ENCODE measurements at regions not wholly inside any gene's neighbourhood (a gene's known extent, or its start where the extent isn't known, plus 50 kb on each side); places are given as distances from the start of the nearest gene placed in this dataset.

DNA sequence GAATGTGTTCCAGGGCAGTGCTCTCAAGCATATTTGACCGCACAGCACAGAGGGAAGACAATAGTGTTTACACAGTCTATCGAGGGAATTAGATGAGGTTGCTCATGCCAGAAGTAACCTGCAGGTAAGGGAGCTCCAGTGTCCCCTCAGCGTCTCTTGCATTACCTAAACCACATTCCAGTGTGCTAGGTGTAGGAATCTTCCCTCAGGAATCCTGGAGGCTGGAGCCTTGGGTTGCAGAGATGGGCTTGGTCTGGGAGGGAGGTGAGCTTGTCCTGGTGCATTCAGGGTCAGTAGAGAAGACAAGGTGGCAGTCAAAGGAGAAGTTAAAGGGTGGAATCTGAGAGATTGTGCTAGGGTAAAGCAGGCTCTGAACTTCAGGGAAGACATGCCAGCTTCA is 56.3 kb downstream of the SOX14 start:
- no peak overlapping the region for H3K4me3 ChIP-seq (ENCODE audit: low read depth, low read length)
- DNase-seq (ENCODE audit: low read depth), result no peak
- TF ChIP-seq, protein P1, sequence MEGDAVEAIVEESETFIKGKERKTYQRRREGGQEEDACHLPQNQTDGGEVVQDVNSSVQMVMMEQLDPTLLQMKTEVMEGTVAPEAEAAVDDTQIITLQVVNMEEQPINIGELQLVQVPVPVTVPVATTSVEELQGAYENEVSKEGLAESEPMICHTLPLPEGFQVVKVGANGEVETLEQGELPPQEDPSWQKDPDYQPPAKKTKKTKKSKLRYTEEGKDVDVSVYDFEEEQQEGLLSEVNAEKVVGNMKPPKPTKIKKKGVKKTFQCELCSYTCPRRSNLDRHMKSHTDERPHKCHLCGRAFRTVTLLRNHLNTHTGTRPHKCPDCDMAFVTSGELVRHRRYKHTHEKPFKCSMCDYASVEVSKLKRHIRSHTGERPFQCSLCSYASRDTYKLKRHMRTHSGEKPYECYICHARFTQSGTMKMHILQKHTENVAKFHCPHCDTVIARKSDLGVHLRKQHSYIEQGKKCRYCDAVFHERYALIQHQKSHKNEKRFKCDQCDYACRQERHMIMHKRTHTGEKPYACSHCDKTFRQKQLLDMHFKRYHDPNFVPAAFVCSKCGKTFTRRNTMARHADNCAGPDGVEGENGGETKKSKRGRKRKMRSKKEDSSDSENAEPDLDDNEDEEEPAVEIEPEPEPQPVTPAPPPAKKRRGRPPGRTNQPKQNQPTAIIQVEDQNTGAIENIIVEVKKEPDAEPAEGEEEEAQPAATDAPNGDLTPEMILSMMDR (conservative IDR thresholded peaks at IDR 0.05; ENCODE audit: low read depth, low read length), result no peak

DNA sequence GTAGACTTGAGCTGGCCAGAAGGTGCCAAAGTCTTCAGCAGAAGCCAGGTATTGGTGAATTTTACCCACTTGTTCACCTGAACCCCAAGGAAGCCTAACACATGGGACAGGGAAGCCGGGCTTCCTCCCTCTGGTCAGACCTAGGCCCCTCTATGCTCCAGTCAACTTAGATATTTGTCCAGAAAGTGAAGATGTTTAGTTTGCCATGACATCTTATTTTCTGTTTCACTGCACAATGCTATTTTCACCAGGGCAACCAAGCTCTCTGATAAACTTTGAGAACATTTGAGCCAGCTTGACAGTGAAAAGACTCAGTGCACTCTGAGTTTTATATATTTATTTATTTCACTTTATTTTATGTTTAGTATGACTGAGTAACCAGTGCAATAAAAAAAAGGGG is 71.0 kb downstream of the SOX14 start:
- DNase-seq (ENCODE audit: low read depth), result no peak
- TF ChIP-seq, protein P1 (conservative IDR thresholded peaks at IDR 0.05; ENCODE audit: low read depth, low read length), result no peak
- no peak overlapping the region for H3K4me3 ChIP-seq (ENCODE audit: low read depth, low read length)

DNA sequence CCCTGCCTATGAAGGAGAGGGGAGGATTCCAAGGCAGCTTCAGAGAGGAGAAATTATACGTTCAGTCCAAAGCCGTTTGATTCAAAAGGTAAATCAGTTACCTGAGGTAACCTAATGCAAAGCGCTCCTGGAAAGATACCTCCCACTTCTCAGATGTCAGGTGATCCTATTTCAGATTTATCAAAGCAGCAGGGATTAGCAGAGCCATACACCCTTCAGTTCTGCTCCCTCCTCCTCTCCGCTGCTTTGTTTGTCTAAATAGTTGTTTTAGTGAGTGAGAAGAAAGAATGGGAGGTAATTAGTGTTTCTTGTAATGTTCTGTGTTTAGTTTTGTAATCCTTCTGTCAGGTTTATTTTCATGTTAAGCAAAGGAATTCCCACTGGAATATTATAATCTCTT is 81.1 kb downstream of the SOX14 start:
- no peak for DNase-seq (ENCODE audit: low read depth)
- TF ChIP-seq, protein P1 (conservative IDR thresholded peaks at IDR 0.05; ENCODE audit: low read depth, low read length), result no peak
- H3K4me3 ChIP-seq (ENCODE audit: low read depth, low read length), result no peak overlapping the region

GRCh38 chr3:137845666-137846065 is 81.6 kb downstream of the SOX14 start:
- TF ChIP-seq, protein P1 (conservative IDR thresholded peaks at IDR 0.05; ENCODE audit: low read depth, low read length), result no peak
- no peak overlapping the region for H3K4me3 ChIP-seq (ENCODE audit: low read depth, low read length)
- no peak for DNase-seq (ENCODE audit: low read depth)

DNA sequence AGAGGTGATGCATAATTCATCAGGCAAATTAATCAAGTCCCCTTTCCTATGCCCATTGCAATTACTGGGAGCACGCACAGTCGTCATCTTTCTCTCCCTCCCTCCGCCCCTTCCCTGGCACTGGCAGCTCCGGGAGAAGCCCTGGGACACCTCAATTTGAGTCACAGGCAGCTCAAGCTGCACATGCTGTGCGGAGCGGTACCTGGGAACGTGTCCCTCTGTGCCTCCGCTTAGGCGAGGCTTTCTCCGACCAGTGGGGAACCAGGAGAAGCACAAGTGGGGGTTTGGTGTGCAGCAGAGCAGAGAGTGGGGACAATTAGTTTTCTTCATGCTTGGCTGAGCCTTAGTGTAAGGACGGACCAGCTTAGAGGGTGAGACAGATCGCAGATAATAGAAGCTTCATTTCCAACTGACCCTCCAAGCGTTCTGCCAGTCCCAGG is 88.3 kb downstream of the SOX14 start:
- no peak for DNase-seq (ENCODE audit: low read depth)
- TF ChIP-seq, protein P1 (conservative IDR thresholded peaks at IDR 0.05; ENCODE audit: low read depth, low read length), result no peak
- H3K4me3 ChIP-seq (ENCODE audit: low read depth, low read length), result no peak overlapping the region

- DNase-seq (ENCODE audit: low read depth), result no peak
- TF ChIP-seq, protein P1 (conservative IDR thresholded peaks at IDR 0.05; ENCODE audit: low read depth, low read length), result no peak
- no peak overlapping the region for H3K4me3 ChIP-seq (ENCODE audit: low read depth, low read length)
Measured at GRCh38 chr3:137854533-137855261, 90.6 kb downstream of the SOX14 start.

DNA sequence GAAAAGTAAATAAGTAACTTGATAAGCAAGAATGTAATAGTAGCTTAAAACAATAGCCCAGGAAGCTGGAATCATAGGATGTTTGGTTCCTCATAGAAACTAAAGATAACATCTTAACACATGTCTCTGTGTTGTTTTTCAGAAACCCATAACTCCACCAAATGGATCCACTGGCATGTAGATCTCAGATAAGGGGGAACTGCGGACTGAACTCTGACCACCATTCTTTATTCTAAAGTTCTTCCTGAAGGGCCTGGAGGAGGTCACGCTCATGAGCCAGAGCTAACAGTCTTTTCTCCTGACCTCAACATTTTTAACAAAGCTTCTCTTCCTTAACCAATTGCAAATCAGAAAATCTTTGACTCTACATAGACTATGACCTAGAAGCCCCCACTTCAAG is 101.9 kb downstream of the SOX14 start:
- TF ChIP-seq, protein P1 (conservative IDR thresholded peaks at IDR 0.05; ENCODE audit: low read depth, low read length), result no peak

More for the DNA sequence above, 101.9 kb downstream of the SOX14 start:
- DNase-seq (ENCODE audit: low read depth), result no peak
- no peak overlapping the region for H3K4me3 ChIP-seq (ENCODE audit: low read depth, low read length)
